Medulla oblongata (tissue), 1 donor: ENCODE measurements at regions not wholly inside any gene's neighbourhood (a gene's known extent, or its start where the extent isn't known, plus 50 kb on each side); places are given as distances from the start of the nearest gene placed in this dataset.

ENCODE experiments used
- DNase-seq: peaks from one replicate; pipeline ENCODE4 v3.0.0-alpha.2; 2015; ENCODE audit errors: extremely low spot score

- no peak for DNase-seq
These were observed 89.7 kb upstream of the PRLR start for GRCh38 chr5:35320029-35320428.

GRCh38 chr5:35319333-35320002 lies 89.2 kb upstream of the PRLR start:
- DNase-seq = peak; percentile 78

- no peak for DNase-seq
These were observed 87.3 kb upstream of the PRLR start for GRCh38 chr5:35317586-35317985.

- no peak for DNase-seq
These were observed 86.5 kb upstream of the PRLR start for GRCh38 chr5:35316611-35317274.

GRCh38 chr5:35313291-35313690 lies 83.0 kb upstream of the PRLR start:
- DNase-seq = no peak

- no peak for DNase-seq
These were observed 82.0 kb upstream of the PRLR start for GRCh38 chr5:35312267-35312666.

- no peak for DNase-seq
These were observed 79.3 kb upstream of the PRLR start for GRCh38 chr5:35309365-35310130.

- no peak for DNase-seq
These were observed 78.1 kb upstream of the PRLR start for GRCh38 chr5:35308421-35308820.

- no peak for DNase-seq
These were observed 76.6 kb upstream of the PRLR start for GRCh38 chr5:35306716-35307365.

- no peak for DNase-seq
These were observed 75.2 kb upstream of the PRLR start for GRCh38 chr5:35305336-35306020.

GRCh38 chr5:35304291-35304690 lies 74.0 kb upstream of the PRLR start:
- DNase-seq = no peak

GRCh38 chr5:35303152-35303551 lies 72.9 kb upstream of the PRLR start:
- DNase-seq = no peak

- DNase-seq = no peak
These were observed 72.3 kb upstream of the PRLR start for GRCh38 chr5:35302544-35302943.

- no peak for DNase-seq
These were observed 67.5 kb upstream of the PRLR start for GRCh38 chr5:35297755-35298154.

- DNase-seq = no peak
These were observed 64.7 kb upstream of the PRLR start for GRCh38 chr5:35294976-35295375.

GRCh38 chr5:35294017-35294416 lies 63.7 kb upstream of the PRLR start:
- no peak for DNase-seq

GRCh38 chr5:35285435-35285834 lies 55.1 kb upstream of the PRLR start:
- no peak for DNase-seq

GRCh38 chr5:35285011-35285410 lies 54.7 kb upstream of the PRLR start:
- DNase-seq = no peak

- DNase-seq = no peak
These were observed 54.1 kb upstream of the PRLR start for GRCh38 chr5:35284364-35284763.

GRCh38 chr5:35282810-35283209 lies 52.5 kb upstream of the PRLR start:
- no peak for DNase-seq

- DNase-seq = no peak
These were observed 51.3 kb upstream of the PRLR start for GRCh38 chr5:35281613-35282012.
